Neural progenitor cell (in vitro differentiated cells): ENCODE measurements at regions not wholly inside any gene's neighbourhood (a gene's known extent, or its start where the extent isn't known, plus 50 kb on each side); places are given as distances from the start of the nearest gene placed in this dataset.

Experiments
- DNase-seq: peaks from one replicate; pipeline ENCODE4 v3.0.0-alpha.2; 2016; ENCODE audit warnings: low spot score
- H2AFZ ChIP-seq: fragments of 200-600 bp; sonication (generic); replicated peaks from 2 replicates; pipeline ENCODE4 v1.6.1; 2016; ENCODE audit warnings: antibody characterized with exemption
- H3F3A ChIP-seq: fragments of 200-600 bp; sonication (generic); 2 replicates; pipeline ENCODE4 v1.6.1; 2016; ENCODE audit warnings: antibody characterized with exemption, low read depth
- H3K27ac ChIP-seq: fragments of 200-600 bp; sonication (generic); 2 replicates; pipeline ENCODE4 v1.5.1; 2016; ENCODE audit warnings: mild to moderate bottlenecking
- H3K27me3 ChIP-seq: fragments of 200-600 bp; sonication (generic); 2 replicates; pipeline ENCODE4 v1.6.1; 2016; ENCODE audit warnings: mild to moderate bottlenecking, moderate library complexity
- H3K36me3 ChIP-seq: fragments of 200-600 bp; sonication (generic); 2 replicates; pipeline ENCODE4 v1.5.1; 2016
- H3K4me1 ChIP-seq: fragments of 200-600 bp; sonication (generic); 2 replicates; pipeline ENCODE4 v1.6.1; 2016; ENCODE audit warnings: mixed run types
- H3K4me2 ChIP-seq: fragments of 200-600 bp; sonication (generic); 2 replicates; pipeline ENCODE4 v1.6.1; 2016
- H3K4me3 ChIP-seq: fragments of 200-600 bp; sonication (generic); 2 replicates; pipeline ENCODE4 v1.5.1; 2016
- H3K79me2 ChIP-seq: fragments of 200-600 bp; sonication (generic); 2 replicates; pipeline ENCODE4 v1.6.1; 2016; ENCODE audit warnings: low read depth
- H3K9ac ChIP-seq: fragments of 200-600 bp; sonication (generic); 2 replicates; pipeline ENCODE4 v1.6.1; 2016
- H3K9me3 ChIP-seq: fragments of 200-600 bp; sonication (generic); 2 replicates; pipeline ENCODE4 v1.5.1; 2016; ENCODE audit warnings: low read depth
- H4K20me1 ChIP-seq: fragments of 200-600 bp; sonication (generic); 2 replicates; pipeline ENCODE4 v1.6.1; 2016; ENCODE audit warnings: low read depth
- H3K27ac Mint-ChIP-seq: 3 replicates; pipeline ENCODE4 v1.8.0; 2021; ENCODE audit warnings: mixed read lengths
- H3K27me3 Mint-ChIP-seq: 2 replicates; pipeline ENCODE4 v1.8.0; 2022; ENCODE audit warnings: low read depth, mild to moderate bottlenecking, inconsistent platforms, moderate library complexity, mixed read lengths; ENCODE audit not compliant: insufficient read depth
- H3K36me3 Mint-ChIP-seq: 3 replicates; pipeline ENCODE4 v1.8.0; 2021; ENCODE audit warnings: mixed read lengths
- H3K4me1 Mint-ChIP-seq: 3 replicates; pipeline ENCODE4 v1.8.0; 2021; ENCODE audit warnings: mixed read lengths
- H3K4me3 Mint-ChIP-seq: 3 replicates; pipeline ENCODE4 v1.8.0; 2021; ENCODE audit warnings: mild to moderate bottlenecking, moderate library complexity, mixed read lengths
- H3K9me3 Mint-ChIP-seq: 3 replicates; pipeline ENCODE4 v1.8.0; 2020; ENCODE audit warnings: mixed read lengths
- CTCF ChIP-seq: fragments of 200-600 bp; sonication (generic); IDR thresholded peaks from 2 replicates; pipeline ENCODE4 v1.5.1; 2017; ENCODE audit warnings: antibody characterized with exemption, mild to moderate bottlenecking
- EZH2 ChIP-seq: fragments of 200-600 bp; sonication (generic); IDR thresholded peaks from 2 replicates; pipeline ENCODE4 v1.6.1; 2017; ENCODE audit warnings: antibody characterized with exemption, mild to moderate bottlenecking, moderate library complexity
- EZH2phosphoT487 ChIP-seq: fragments of 200-600 bp; sonication (generic); IDR thresholded peaks from 2 replicates; pipeline ENCODE4 v1.6.1; 2017; ENCODE audit warnings: antibody characterized with exemption

GRCh38 chr4:60396341-60397049, 803.6 kb upstream of the ADGRL3 start:
- Mint-ChIP-seq H3K27ac (no peak overlapping the region), H3K9me3 (peaks cover 4% of the 10 kb centered on the region), H3K4me1 (peaks cover 2% of the 10 kb centered on the region), H3K36me3 (no peaks in the 10 kb centered on the region), H3K4me3 (no peak overlapping the region), H3K27me3 (no peaks in the 10 kb centered on the region)
- no peak overlapping the region for H3K9ac ChIP-seq
- H2AFZ ChIP-seq: peak overlapping the region; percentile 57
- H3K9me3 ChIP-seq: no peaks in the 10 kb centered on the region
- no peaks in the 10 kb centered on the region for H3K36me3 ChIP-seq
- DNase-seq: no peak
- no peak overlapping the region for H3K4me3 ChIP-seq
- TF ChIP-seq CTCF: no peak
- no peak for TF ChIP-seq EZH2
- TF ChIP-seq EZH2phosphoT487: no peak
- H3K79me2 ChIP-seq: no peaks in the 10 kb centered on the region
- H3F3A ChIP-seq: no peaks in the 10 kb centered on the region
- H3K4me1 ChIP-seq: no peaks in the 10 kb centered on the region
- H3K27me3 ChIP-seq: no peaks in the 10 kb centered on the region
- H3K27ac ChIP-seq: no peak overlapping the region
- no peak overlapping the region for H3K4me2 ChIP-seq
- H4K20me1 ChIP-seq: no peaks in the 10 kb centered on the region

DNA sequence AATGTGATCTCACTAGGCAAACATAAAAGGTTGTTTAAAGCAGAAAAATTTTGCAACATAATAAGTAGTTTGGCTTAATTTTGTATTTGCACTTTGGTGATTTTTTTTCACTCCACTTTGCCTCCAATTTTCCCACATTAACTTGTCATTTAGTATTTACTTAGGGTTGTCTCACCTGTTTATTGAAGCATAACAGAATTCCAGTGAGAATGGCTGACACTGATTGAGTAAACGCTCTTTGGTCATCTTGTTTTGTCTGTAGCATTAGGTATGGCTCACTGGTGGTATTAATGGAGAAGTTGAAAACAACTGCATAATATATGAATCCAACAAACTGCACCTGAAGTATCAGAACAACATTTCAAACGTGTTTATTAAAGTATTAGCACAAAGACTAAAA, 799.5 kb upstream of the ADGRL3 start:
- Histone ChIP-seq H3K4me2 (no peak overlapping the region), H3K27ac (no peak overlapping the region), H3K4me3 (no peak overlapping the region), H3K27me3 (no peaks in the 10 kb centered on the region), H4K20me1 (no peaks in the 10 kb centered on the region), H3K9me3 (no peaks in the 10 kb centered on the region), H3K9ac (no peak overlapping the region), H3K36me3 (no peaks in the 10 kb centered on the region), H3K79me2 (no peaks in the 10 kb centered on the region), H3F3A (no peaks in the 10 kb centered on the region), H2AFZ (no peak overlapping the region), H3K4me1 (no peaks in the 10 kb centered on the region)
- no peak overlapping the region for H3K27ac Mint-ChIP-seq
- no peak overlapping the region for H3K4me3 Mint-ChIP-seq
- no peaks in the 10 kb centered on the region for H3K9me3 Mint-ChIP-seq
- TF ChIP-seq EZH2 (no peak), EZH2phosphoT487 (no peak), CTCF (no peak)
- no peaks in the 10 kb centered on the region for H3K27me3 Mint-ChIP-seq
- DNase-seq: no peak
- H3K4me1 Mint-ChIP-seq: peaks cover 10% of the 10 kb centered on the region
- no peaks in the 10 kb centered on the region for H3K36me3 Mint-ChIP-seq

DNA sequence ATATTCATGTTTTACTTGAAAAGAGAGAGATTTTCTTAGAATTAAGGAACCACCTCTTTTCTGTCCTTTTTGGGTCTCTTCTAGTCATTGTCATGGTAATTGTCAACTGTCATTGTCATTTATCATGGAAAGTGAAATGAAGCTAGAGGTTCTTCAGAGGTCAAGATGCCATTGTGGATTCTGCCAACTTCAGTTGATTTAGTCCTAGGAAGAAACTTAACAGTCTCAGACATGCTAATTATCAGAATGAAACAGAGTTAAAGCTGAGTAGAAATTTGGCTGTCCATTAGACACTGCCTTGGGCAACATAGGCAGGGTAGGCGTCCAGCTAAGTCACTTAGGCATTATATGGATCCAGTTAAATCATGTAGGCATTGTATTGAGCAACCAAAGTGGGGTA, 796.1 kb upstream of the ADGRL3 start:
- no peak for DNase-seq
- no peaks in the 10 kb centered on the region for H3K9me3 ChIP-seq
- H3K79me2 ChIP-seq: no peaks in the 10 kb centered on the region
- H3K36me3 ChIP-seq: no peaks in the 10 kb centered on the region
- Mint-ChIP-seq H3K9me3 (peaks cover 3% of the 10 kb centered on the region), H3K27ac (no peak overlapping the region), H3K4me1 (peaks cover 10% of the 10 kb centered on the region), H3K36me3 (no peaks in the 10 kb centered on the region), H3K27me3 (peaks cover 2% of the 10 kb centered on the region), H3K4me3 (no peak overlapping the region)
- no peak overlapping the region for H3K27ac ChIP-seq
- no peaks in the 10 kb centered on the region for H3K4me1 ChIP-seq
- no peak overlapping the region for H2AFZ ChIP-seq
- H3F3A ChIP-seq: no peaks in the 10 kb centered on the region
- H3K4me3 ChIP-seq: no peak overlapping the region
- TF ChIP-seq EZH2phosphoT487 (no peak), EZH2 (no peak), CTCF (no peak)
- no peak overlapping the region for H3K4me2 ChIP-seq
- H4K20me1 ChIP-seq: no peaks in the 10 kb centered on the region
- H3K9ac ChIP-seq: no peak overlapping the region
- no peaks in the 10 kb centered on the region for H3K27me3 ChIP-seq
